HG03442 (cell line): ENCODE measurements at regions not wholly inside any gene's neighbourhood (a gene's known extent, or its start where the extent isn't known, plus 50 kb on each side); places are given as distances from the start of the nearest gene placed in this dataset.

ENCODE experiments used
- ATAC-seq: cut with Tn5 transposase; IDR thresholded peaks from one replicate; pipeline ENCODE4 v1.9.1; 2021; ENCODE audit warnings: mild to moderate bottlenecking, moderate library complexity; ENCODE audit not compliant: unreplicated experiment

DNA sequence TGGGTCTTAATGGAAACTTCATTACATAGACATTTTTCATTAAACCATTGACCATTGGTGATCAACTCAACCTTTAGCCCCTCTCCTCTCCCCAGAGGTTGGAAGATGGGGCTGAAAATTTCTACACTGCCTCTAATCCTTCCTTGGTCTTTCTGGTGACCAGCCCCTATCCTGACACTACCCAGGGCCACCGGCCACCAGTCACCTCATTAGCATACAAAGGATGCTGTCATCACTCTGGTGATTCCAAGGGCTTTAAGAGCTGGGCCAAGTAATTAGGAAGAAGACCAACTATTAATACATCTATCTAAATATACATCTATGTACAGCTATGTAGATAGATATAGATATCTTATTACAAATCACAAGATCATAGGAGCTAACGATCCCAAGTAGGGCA lies 111.2 kb upstream of the IRX6 start:
- no peak for ATAC-seq

DNA sequence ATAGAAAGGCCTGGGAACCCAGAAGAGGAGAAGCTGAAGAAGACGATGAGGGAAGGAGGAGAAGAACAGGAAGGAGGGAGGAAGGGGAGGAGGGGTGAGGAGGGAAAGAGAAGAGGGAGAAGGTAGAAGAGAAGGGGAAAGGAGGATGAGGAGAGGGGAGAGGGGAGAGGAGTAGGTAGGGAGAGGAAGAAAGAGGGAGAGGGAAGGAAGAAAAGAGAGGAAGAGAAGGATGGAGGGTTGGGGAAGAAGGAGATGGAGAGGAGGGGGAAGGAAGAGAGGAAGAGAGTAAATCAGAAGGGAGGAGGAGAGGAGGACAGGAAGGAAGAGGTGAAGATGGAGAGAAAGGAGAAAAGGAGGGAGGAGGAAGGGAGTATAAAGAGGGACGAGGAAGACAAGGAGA lies 109.6 kb upstream of the IRX6 start:
- ATAC-seq = no peak

DNA sequence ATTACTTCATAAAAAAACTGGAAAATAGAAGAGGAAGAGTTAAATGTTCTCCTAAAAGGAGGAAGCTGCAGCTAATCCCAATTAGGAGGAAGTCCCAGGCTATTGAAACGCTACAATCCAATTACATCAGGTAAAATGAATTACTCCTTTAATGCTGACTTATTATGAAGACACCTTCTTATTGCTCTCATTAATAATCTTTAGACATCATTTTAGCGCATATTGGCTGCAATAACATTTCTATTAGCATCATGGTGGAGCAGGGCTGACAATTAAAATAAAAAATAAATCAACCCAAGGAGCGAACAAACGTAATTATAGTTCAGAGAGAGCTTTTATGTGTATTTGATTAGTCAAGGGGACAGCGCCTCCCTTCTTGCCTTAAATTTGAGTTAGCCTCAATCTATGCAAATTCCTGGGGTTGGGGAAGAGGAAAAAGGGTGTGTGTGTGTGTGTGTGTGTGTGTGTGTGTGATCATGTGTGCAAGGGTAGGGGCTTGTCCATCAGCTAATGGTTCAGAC lies 109.0 kb upstream of the IRX6 start:
- no peak for ATAC-seq

GRCh38 chr16:55217392-55217791 lies 106.6 kb upstream of the IRX6 start:
- no peak for ATAC-seq

DNA sequence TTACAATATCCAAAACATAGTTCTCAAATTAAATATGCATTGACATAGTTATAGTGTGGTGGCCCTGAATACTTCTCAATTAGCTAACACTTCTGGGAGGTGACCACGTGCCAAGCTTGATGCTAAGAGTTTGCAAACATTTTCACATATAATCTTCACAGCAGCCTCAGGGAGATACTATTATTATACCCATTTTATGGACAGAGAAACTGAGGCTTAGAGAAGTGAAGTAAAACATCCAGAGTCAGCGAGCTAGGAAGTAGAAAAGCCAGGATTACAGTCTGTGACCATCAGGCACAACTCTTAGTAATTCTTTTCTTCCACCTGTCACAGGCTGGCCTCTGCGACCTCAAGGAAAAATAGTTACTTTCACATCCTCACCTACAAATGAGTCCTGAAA lies 102.2 kb upstream of the IRX6 start:
- ATAC-seq = no peak

GRCh38 chr16:55222486-55222885 lies 101.5 kb upstream of the IRX6 start:
- no peak for ATAC-seq

DNA sequence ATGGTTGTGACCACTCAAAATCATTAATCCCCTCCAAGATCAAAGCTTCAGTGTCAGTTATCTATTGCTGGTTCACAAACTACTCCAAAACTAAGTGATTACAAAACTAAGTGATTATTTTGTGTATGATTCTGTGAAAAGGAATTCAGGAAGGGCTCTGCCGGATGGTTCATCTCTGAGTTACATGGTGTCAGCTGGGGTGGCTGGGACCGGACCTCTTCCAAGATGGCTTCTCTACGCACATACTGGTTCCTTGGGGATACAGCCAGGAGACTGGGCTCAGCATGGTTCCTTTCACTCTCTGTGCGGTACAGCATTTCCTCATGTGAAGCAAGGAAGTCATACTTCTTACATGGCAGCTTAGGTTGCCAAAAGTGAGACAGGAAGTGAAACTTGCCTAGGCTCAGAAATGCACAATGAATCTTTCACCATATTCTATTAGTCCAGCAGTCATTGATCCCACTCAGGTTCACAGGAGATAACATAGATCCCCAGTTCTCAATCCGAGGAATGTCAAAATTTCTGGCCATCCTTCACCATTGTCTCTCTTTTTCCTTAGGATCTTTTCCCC lies 97.9 kb upstream of the IRX6 start:
- no peak for ATAC-seq

DNA sequence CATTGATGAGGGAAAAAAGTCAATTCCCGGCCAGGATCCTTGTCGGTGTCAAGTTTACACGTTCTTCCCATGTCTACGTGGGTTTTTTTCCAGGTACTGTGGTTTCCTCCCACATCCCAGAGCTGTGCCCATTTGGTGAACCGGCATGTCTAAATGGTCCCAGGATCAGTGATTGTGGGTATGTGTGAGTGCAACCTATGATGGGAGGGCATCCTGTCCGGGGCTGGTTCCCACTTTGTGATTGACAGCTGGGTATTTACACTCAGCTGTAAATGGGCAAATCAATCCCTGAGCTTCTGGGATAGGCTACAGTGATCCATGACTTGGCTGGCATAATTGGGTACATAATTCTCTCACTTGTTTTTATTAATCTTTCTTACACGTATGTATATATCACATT lies 91.2 kb upstream of the IRX6 start:
- no peak for ATAC-seq

DNA sequence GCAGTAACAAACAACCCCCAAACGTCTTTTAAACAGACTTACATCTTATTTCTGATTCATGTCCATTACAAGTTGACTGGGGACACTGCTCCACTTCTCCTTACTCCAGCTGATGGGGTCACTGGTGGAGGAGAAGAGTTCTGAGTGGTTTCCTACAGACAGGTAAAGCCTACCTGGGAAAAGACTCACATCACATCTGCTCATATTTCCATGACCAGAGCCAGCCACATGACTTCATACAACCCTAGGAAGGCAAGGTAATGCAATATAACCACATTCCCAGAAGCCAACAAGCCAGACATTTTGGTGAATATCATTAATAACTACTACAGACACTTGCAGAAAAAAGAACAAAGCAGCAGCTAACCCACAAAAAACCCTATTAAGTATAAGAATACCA lies 90.5 kb upstream of the IRX6 start:
- no peak for ATAC-seq

DNA sequence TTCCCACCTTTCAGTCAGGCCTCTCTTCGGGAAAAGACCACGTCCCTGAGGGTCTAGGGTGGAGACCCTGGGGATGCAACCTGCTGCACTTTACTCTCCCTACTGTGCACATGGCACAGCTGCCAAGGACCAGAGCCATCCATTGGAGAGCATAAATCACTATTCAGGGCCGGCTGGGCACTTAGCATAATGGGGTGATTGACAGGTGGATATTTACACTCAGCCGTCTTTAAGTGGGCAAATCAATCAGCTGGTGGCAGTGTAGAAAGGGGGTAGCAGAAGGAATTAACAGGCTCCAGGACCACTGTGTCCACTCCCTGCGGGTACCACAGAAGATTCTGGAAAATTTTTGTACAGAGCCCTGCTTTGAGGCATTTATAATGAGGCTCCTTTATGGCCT lies 87.3 kb upstream of the IRX6 start:
- ATAC-seq = no peak

DNA sequence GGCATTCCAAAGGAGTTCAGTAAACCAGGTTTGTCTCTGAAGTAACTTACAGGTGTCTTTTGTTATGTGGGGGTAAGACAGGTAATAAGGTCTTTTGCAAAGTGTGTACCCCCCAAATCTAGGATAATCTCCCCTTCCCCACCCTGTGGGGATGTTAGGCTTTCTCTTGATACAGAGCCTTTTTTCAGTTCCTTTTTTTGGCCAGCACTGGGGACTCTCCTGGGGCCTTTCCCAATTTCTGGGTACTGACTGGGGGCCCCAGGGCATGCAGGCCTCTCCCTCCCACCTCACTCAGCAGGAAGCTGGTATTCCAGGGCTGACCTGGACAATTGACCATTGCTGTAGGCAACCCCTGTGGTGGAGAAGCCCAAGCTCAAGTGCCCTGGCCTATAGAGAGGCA lies 84.3 kb upstream of the IRX6 start:
- no peak for ATAC-seq

GRCh38 chr16:55240888-55241287 lies 83.1 kb upstream of the IRX6 start:
- no peak for ATAC-seq

DNA sequence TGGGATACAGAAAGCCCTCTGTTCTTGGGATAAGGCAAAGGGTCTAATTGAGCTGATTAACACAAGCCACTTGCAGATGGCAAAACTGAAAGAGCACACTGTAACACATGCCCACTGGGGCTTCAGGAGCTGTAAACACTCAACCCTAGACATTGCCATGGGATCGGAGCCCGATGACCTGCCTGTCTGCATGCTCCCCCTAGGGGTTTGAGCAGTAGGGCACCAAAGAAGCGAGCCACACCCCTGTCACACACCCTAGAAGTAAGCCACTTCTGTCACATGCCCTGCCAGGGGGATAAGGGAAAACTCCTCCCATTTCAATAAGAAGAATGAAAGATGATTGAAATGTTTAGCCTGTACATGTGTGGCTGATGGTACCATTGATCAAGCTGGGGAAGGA lies 81.3 kb upstream of the IRX6 start:
- no peak for ATAC-seq

GRCh38 chr16:55248058-55248457 lies 75.9 kb upstream of the IRX6 start:
- no peak for ATAC-seq

- no peak for ATAC-seq
These were observed 75.5 kb upstream of the IRX6 start for GRCh38 chr16:55248494-55248893.

DNA sequence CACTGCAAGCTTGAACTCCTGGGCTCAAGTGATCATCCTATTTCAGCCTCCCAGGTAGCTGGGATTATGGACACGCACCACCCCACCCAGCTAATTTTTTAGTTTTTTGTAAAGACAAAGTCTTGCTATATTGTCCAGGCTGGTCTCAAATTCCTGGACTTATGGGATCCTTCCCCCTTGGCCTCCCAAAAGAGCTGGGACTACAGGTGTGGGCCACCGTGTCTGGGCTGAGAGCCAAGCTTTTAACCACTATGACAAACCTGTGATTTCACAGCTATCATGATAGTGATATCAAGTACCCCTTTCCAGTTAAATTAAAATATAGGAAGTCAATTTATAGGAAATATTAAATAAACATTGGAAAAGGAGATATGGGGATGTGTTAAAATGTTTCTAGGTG lies 74.6 kb upstream of the IRX6 start:
- ATAC-seq = no peak

- ATAC-seq = no peak
These were observed 74.1 kb upstream of the IRX6 start for GRCh38 chr16:55249936-55250335.

- no peak for ATAC-seq
These were observed 73.3 kb upstream of the IRX6 start for GRCh38 chr16:55250701-55251100.

- ATAC-seq = no peak
These were observed 72.9 kb upstream of the IRX6 start for GRCh38 chr16:55251151-55251550.

- ATAC-seq = no peak
These were observed 71.4 kb upstream of the IRX6 start for GRCh38 chr16:55252577-55252976.

- no peak for ATAC-seq
These were observed 70.0 kb upstream of the IRX6 start for GRCh38 chr16:55253987-55254386.

DNA sequence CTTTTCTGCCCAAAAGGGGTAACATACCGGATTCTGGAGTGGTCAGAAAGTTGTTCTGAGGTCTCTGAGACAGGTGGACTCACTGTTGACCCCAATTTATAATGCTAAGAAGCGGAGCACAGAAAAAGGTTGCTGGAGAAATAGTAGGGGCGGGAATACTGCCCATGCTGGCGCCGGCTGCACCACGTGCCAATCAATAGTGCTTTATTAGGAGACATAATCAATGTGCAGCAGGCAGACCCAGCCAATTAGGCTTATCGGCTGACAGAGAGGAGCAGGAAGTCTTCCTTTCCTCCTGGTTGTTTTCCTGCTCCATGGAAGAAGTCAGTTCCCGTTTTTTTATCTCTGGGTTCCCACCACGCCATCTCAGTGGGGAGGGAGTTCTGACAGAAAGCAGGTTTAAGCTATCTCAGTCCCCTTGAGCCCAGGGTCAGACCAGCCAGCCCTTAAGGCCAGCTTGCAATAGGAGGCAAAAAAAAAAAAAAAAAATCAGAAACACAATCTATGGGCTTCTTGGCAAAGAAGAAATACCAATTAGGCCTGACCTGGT lies 68.2 kb upstream of the IRX6 start:
- ATAC-seq = no peak

DNA sequence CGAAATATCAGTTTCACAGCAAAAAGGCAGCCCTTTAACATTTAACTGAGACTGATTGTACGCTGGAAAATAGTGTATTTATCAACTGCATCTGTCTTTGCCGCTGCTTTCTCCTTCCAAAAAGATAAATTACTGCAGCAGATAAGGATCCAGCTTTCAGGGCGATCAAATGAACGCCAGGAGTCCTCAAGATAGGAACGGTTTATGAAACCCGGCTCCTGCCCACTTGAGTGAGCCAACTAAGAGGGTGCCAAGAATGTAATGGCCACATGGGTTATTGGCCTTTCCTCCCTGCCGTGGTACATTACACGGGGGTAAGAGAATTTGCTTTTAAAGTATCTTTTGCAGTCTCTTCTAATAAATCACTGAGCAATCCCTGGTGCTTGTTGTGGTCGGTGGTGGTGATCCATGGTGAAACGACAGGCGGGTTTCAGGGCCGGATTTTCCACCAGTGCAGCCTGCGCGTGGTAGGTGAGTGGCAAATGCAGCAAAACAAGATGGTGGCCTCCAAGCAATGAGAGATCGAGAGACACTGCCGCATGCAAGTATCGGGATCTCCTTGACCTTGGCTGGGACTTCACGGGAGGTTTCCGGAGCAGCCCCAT lies 67.5 kb upstream of the IRX6 start:
- no peak for ATAC-seq
